GM18873 (cell line): ENCODE measurements at regions not wholly inside any gene's neighbourhood (a gene's known extent, or its start where the extent isn't known, plus 50 kb on each side); places are given as distances from the start of the nearest gene placed in this dataset.

Source experiments
- ATAC-seq: cut with Tn5 transposase; IDR thresholded peaks from one replicate; pipeline ENCODE4 v1.9.1; 2021; ENCODE audit warnings: mild to moderate bottlenecking, moderate library complexity, moderate number of reproducible peaks; ENCODE audit not compliant: unreplicated experiment, low FRiP score

- no peak for ATAC-seq
Observed at GRCh38 chr2:186429104-186429503, 57.0 kb upstream of the ZC3H15 start.

GRCh38 chr2:186431306-186431705, 54.8 kb upstream of the ZC3H15 start:
- no peak for ATAC-seq

GRCh38 chr2:186433040-186433439, 53.0 kb upstream of the ZC3H15 start:
- no peak for ATAC-seq

DNA sequence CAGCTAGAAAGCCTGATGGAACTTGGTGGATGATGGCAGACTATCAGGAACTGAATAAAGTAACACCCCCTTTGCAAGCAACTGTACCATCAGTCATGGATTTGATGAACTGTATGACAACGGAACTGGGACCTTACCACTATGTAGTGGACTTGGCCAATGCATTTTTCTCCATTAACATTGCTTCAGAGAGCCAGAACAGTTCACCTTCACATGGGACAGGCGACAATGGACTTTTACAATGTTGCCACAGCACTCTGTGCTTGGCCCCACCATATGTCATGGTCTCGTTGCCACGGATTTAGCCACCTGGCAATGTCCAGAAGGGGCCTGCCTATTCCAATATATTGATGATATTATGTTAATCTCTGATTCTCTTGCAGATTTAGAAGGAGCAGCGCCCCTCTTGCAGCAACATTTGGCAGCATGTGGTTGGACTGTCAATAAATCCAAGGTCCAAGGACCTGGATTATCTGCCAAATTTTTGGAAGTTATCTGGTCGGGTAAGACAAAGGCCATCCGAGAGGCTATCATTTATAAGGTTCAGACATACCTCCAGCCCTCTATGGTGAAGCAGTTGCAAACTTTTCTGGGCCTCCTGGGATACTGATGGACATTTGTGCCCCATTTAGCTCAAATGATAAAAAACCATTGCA, 52.2 kb upstream of the ZC3H15 start:
- ATAC-seq, result no peak
